MM.1S (cell line): ENCODE measurements at regions not wholly inside any gene's neighbourhood (a gene's known extent, or its start where the extent isn't known, plus 50 kb on each side); places are given as distances from the start of the nearest gene placed in this dataset.
A peak's percentile ranks its signal among the peaks of the same experiment; 100 is the strongest.

ENCODE experiments used
- DNase-seq: peaks from one replicate; pipeline ENCODE4 v3.0.0-alpha.2; 2015
- H2AFZ ChIP-seq: fragments of 300-600 bp; sonication (generic); 2 replicates; pipeline ENCODE4 v1.6.0; 2016; ENCODE audit warnings: antibody characterized with exemption, low read length
- H3F3A ChIP-seq: fragments of 300-600 bp; sonication (generic); 2 replicates; pipeline ENCODE4 v1.6.1; 2016; ENCODE audit warnings: mild to moderate bottlenecking, antibody characterized with exemption, low read length, moderate library complexity, mixed read lengths; ENCODE audit not compliant: insufficient read depth
- H3K27ac ChIP-seq: fragments of 300-600 bp; sonication (generic); 2 replicates; pipeline ENCODE4 v1.5.1; 2016; ENCODE audit warnings: mild to moderate bottlenecking, low read length
- H3K27me3 ChIP-seq: fragments of 300-600 bp; sonication (generic); replicated peaks from 2 replicates; pipeline ENCODE4 v1.6.0; 2016; ENCODE audit warnings: low read length; ENCODE audit not compliant: insufficient read depth
- H3K36me3 ChIP-seq: fragments of 300-600 bp; sonication (generic); replicated peaks from 2 replicates; pipeline ENCODE4 v1.6.1; 2016; ENCODE audit warnings: mild to moderate bottlenecking, low read length, mixed read lengths; ENCODE audit not compliant: insufficient read depth
- H3K4me1 ChIP-seq: fragments of 300-600 bp; sonication (generic); 2 replicates; pipeline ENCODE4 v1.6.1; 2016; ENCODE audit warnings: low read length, mixed read lengths
- H3K4me2 ChIP-seq: fragments of 300-600 bp; sonication (generic); 2 replicates; pipeline ENCODE4 v1.6.0; 2016; ENCODE audit warnings: low read depth, low read length
- H3K4me3 ChIP-seq: fragments of 300-600 bp; sonication (generic); 2 replicates; pipeline ENCODE4 v1.5.1; 2016; ENCODE audit warnings: low read length, mixed read lengths
- H3K79me2 ChIP-seq: fragments of 300-600 bp; sonication (generic); 2 replicates; pipeline ENCODE4 v1.6.1; 2016; ENCODE audit warnings: mixed run types, low read length, mixed read lengths
- H3K9ac ChIP-seq: fragments of 300-600 bp; sonication (generic); 2 replicates; pipeline ENCODE4 v1.6.1; 2016; ENCODE audit warnings: low read length, mixed read lengths
- H3K9me2 ChIP-seq: fragments of 300-600 bp; sonication (generic); replicated peaks from 2 replicates; pipeline ENCODE4 v1.6.1; 2016; ENCODE audit warnings: mild to moderate bottlenecking, low read length, mixed read lengths; ENCODE audit not compliant: insufficient read depth
- H3K9me3 ChIP-seq: fragments of 300-600 bp; sonication (generic); replicated peaks from 2 replicates; pipeline ENCODE4 v1.6.1; 2016; ENCODE audit warnings: mild to moderate bottlenecking, low read length, mixed read lengths; ENCODE audit not compliant: insufficient read depth
- H4K20me1 ChIP-seq: fragments of 300-600 bp; sonication (generic); 2 replicates; pipeline ENCODE4 v1.6.1; 2016; ENCODE audit warnings: mild to moderate bottlenecking, low read length, moderate library complexity, mixed read lengths; ENCODE audit not compliant: insufficient read depth
- EZH2 ChIP-seq: fragments of 300-600 bp; sonication (generic); optimal IDR thresholded peaks from 2 replicates; pipeline ENCODE3; 2017; ENCODE audit warnings: low read depth, mild to moderate bottlenecking, antibody characterized with exemption, low read length, mixed read lengths
- EZH2phosphoT487 ChIP-seq: fragments of 300-600 bp; sonication (generic); IDR thresholded peaks from 2 replicates; pipeline ENCODE4 v1.6.1; 2018; ENCODE audit warnings: antibody characterized with exemption, low read length
- TF ChIP-seq, protein P1 (sequence below): fragments of 300-600 bp; sonication (generic); IDR thresholded peaks from 2 replicates; pipeline ENCODE4 v1.5.1; 2016; ENCODE audit warnings: antibody characterized with exemption, low read length, mixed read lengths

DNA sequence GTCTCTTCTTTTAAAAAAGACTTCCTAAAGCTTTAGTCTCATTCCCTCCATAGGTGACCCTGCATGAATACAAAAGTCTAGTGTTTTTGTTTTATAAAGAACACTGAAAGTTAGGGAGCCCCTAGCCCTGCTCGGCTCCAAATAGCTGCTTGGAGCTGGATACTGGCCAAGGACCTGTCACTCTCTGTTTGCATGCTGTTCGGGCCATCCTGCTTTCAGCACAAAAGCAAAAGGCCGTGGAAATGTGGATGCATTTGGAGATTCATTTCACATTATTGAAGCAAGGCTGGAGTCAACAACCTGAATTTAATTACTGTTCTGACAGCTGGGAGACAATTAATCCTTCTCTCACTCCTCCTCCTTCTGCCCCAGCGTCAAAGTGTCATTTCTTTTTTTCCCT, 151.7 kb upstream of the NMUR2 start:
- DNase-seq = no peak
- Histone ChIP-seq H3K36me3 (no peaks in the 10 kb centered on the region), H3K27me3 (no peaks in the 10 kb centered on the region), H3K4me2 (no peak overlapping the region), H3K4me3 (no peak overlapping the region), H3K9me2 (no peaks in the 10 kb centered on the region), H3K9me3 (no peaks in the 10 kb centered on the region), H3K79me2 (no peaks in the 10 kb centered on the region), H2AFZ (no peak overlapping the region), H3F3A (no peaks in the 10 kb centered on the region), H3K9ac (no peak overlapping the region), H3K4me1 (no peaks in the 10 kb centered on the region), H3K27ac (no peak overlapping the region), H4K20me1 (no peaks in the 10 kb centered on the region)
- TF ChIP-seq, protein P1, sequence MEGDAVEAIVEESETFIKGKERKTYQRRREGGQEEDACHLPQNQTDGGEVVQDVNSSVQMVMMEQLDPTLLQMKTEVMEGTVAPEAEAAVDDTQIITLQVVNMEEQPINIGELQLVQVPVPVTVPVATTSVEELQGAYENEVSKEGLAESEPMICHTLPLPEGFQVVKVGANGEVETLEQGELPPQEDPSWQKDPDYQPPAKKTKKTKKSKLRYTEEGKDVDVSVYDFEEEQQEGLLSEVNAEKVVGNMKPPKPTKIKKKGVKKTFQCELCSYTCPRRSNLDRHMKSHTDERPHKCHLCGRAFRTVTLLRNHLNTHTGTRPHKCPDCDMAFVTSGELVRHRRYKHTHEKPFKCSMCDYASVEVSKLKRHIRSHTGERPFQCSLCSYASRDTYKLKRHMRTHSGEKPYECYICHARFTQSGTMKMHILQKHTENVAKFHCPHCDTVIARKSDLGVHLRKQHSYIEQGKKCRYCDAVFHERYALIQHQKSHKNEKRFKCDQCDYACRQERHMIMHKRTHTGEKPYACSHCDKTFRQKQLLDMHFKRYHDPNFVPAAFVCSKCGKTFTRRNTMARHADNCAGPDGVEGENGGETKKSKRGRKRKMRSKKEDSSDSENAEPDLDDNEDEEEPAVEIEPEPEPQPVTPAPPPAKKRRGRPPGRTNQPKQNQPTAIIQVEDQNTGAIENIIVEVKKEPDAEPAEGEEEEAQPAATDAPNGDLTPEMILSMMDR = no peak
- no peak for TF ChIP-seq EZH2
- TF ChIP-seq EZH2phosphoT487 = no peak

DNA sequence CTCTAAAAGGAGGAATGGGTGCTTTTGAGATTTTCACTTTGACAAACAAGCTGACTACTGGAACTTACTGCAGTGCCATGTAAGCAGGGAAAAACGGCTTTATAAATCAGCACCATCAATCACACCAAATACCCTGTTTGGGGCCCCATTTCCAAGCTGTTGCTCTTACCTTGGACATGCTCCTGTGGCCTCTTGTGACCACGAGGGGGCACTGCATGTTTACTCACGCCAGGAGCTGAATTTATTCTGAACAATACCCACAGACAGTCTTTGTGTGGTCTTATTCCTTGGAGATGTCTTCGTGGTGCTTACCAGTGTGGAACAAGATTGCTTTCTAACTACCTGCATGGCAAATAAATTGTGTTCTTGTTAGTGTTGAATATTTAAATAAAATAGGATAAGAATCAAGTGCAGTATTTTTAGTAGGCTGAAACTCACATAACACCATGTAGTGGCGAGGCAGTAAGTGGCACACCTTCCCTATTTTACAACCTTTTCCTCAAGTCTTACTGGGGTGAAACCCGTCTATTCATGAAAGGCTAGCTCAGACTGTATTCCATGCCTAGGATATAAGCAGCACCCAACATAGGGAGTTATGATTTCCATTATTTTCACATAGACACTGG, 155.5 kb upstream of the NMUR2 start:
- Histone ChIP-seq H3K79me2 (no peaks in the 10 kb centered on the region), H2AFZ (no peak overlapping the region), H3K27ac (no peak overlapping the region), H3K4me1 (no peaks in the 10 kb centered on the region), H3K9me3 (no peaks in the 10 kb centered on the region), H3K4me2 (no peak overlapping the region), H3K4me3 (no peak overlapping the region), H3K9ac (no peak overlapping the region), H3F3A (no peaks in the 10 kb centered on the region), H3K36me3 (no peaks in the 10 kb centered on the region), H4K20me1 (no peaks in the 10 kb centered on the region), H3K27me3 (no peaks in the 10 kb centered on the region), H3K9me2 (no peaks in the 10 kb centered on the region)
- no peak for TF ChIP-seq EZH2phosphoT487
- TF ChIP-seq, protein P1 = peak; percentile 88
- peak; percentile 74 for DNase-seq

DNA sequence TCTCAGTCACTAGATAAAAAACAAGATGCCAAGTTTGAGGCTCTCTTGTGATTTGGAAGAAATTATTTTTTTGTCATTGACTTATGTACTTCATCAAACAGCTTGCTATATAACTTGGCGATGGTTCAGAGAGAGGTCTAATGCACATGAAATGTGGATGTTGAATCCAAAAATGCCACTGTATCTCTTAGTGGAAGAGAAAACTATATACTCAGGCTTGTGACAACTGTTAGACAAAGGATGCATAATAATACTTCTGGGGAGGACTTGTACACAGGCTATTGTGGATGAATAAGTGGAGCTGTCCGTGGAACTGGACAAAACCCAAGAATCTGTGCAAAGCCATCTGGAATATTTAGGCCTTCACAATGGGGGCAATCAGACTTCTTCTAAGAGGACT, 162.9 kb upstream of the NMUR2 start:
- Histone ChIP-seq H3K27me3 (no peaks in the 10 kb centered on the region), H3K36me3 (no peaks in the 10 kb centered on the region), H3K79me2 (no peaks in the 10 kb centered on the region), H3K4me2 (no peak overlapping the region), H3F3A (no peaks in the 10 kb centered on the region), H3K9me2 (no peaks in the 10 kb centered on the region), H3K9me3 (no peaks in the 10 kb centered on the region), H3K4me3 (no peak overlapping the region), H3K4me1 (no peaks in the 10 kb centered on the region), H3K27ac (no peak overlapping the region), H2AFZ (no peak overlapping the region), H4K20me1 (no peaks in the 10 kb centered on the region), H3K9ac (no peak overlapping the region)
- TF ChIP-seq, protein P1 = no peak
- TF ChIP-seq EZH2 = no peak
- TF ChIP-seq EZH2phosphoT487 = no peak
- no peak for DNase-seq
